WTC11 (cell line): ENCODE measurements at regions not wholly inside any gene's neighbourhood (a gene's known extent, or its start where the extent isn't known, plus 50 kb on each side); places are given as distances from the start of the nearest gene placed in this dataset.

Source experiments
- TF ChIP-seq, protein P1 (sequence below): fragments of 200-600 bp; IDR thresholded peaks from 2 replicates; pipeline ENCODE4 v1.8.0; 2022; ENCODE audit warnings: antibody characterized with exemption
- TF ChIP-seq, protein P2 (sequence below): sonication (generic); formaldehyde crosslinking; IDR thresholded peaks from 2 replicates; pipeline ENCODE4 v1.8.0; 2022; ENCODE audit warnings: mild to moderate bottlenecking, missing genetic modification reagents
- TF ChIP-seq, protein P3 (sequence below): sonication (generic); formaldehyde crosslinking; IDR thresholded peaks from 2 replicates; pipeline ENCODE4 v1.8.1; 2023; ENCODE audit warnings: mild to moderate bottlenecking, missing genetic modification reagents, moderate library complexity

DNA sequence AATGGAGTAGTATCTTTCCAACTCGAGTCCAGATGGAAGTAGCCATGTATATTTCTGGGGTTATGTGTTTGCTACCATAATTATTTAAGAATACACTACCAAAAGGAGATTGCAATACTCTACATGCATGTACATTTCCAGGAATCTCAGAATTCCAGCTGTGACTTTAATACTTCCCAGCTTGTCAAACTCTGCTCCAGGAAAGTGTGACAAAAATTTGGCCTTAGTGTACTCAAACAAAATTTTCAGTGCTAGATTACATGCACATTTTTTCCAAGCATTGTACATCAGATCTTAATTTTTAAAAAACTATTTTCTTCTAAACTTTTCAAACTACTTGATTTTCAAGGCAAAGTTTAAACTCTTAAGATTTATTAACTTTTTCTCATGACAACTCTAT lies 1791.6 kb downstream of the SUCLG1 start:
- TF ChIP-seq, protein P1, sequence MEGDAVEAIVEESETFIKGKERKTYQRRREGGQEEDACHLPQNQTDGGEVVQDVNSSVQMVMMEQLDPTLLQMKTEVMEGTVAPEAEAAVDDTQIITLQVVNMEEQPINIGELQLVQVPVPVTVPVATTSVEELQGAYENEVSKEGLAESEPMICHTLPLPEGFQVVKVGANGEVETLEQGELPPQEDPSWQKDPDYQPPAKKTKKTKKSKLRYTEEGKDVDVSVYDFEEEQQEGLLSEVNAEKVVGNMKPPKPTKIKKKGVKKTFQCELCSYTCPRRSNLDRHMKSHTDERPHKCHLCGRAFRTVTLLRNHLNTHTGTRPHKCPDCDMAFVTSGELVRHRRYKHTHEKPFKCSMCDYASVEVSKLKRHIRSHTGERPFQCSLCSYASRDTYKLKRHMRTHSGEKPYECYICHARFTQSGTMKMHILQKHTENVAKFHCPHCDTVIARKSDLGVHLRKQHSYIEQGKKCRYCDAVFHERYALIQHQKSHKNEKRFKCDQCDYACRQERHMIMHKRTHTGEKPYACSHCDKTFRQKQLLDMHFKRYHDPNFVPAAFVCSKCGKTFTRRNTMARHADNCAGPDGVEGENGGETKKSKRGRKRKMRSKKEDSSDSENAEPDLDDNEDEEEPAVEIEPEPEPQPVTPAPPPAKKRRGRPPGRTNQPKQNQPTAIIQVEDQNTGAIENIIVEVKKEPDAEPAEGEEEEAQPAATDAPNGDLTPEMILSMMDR: no peak
- TF ChIP-seq, protein P2, sequence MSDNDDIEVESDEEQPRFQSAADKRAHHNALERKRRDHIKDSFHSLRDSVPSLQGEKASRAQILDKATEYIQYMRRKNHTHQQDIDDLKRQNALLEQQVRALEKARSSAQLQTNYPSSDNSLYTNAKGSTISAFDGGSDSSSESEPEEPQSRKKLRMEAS (CRISPR knock-in tag): no peak
- TF ChIP-seq, protein P3, sequence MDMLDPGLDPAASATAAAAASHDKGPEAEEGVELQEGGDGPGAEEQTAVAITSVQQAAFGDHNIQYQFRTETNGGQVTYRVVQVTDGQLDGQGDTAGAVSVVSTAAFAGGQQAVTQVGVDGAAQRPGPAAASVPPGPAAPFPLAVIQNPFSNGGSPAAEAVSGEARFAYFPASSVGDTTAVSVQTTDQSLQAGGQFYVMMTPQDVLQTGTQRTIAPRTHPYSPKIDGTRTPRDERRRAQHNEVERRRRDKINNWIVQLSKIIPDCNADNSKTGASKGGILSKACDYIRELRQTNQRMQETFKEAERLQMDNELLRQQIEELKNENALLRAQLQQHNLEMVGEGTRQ: no peak
